Neural cell (in vitro differentiated cells): ENCODE measurements at regions not wholly inside any gene's neighbourhood (a gene's known extent, or its start where the extent isn't known, plus 50 kb on each side); places are given as distances from the start of the nearest gene placed in this dataset.

Source experiments
- EZH2 ChIP-seq: fragments of 200-600, 300-800 bp; shearing (Covaris generic), sonication (generic); IDR thresholded peaks from 2 replicates; pipeline ENCODE4 v1.6.1; 2014; ENCODE audit warnings: antibody characterized with exemption, low read length, borderline replicate concordance, mild to moderate bottlenecking; ENCODE audit not compliant: insufficient read depth, poor library complexity, severe bottlenecking
- SMC3 ChIP-seq: fragments of 450-650 bp; conservative IDR thresholded peaks from 2 replicates; pipeline ENCODE4 v1.6.1; 2014; ENCODE audit warnings: antibody characterized with exemption, mild to moderate bottlenecking, moderate library complexity; ENCODE audit not compliant: poor library complexity
- TF ChIP-seq, protein P1 (sequence below): fragments of 450-650 bp; IDR thresholded peaks from 2 replicates; pipeline ENCODE4 v1.5.1; 2014; ENCODE audit warnings: antibody characterized with exemption, mild to moderate bottlenecking, moderate library complexity; ENCODE audit not compliant: poor library complexity, severe bottlenecking

- TF ChIP-seq, protein P1, sequence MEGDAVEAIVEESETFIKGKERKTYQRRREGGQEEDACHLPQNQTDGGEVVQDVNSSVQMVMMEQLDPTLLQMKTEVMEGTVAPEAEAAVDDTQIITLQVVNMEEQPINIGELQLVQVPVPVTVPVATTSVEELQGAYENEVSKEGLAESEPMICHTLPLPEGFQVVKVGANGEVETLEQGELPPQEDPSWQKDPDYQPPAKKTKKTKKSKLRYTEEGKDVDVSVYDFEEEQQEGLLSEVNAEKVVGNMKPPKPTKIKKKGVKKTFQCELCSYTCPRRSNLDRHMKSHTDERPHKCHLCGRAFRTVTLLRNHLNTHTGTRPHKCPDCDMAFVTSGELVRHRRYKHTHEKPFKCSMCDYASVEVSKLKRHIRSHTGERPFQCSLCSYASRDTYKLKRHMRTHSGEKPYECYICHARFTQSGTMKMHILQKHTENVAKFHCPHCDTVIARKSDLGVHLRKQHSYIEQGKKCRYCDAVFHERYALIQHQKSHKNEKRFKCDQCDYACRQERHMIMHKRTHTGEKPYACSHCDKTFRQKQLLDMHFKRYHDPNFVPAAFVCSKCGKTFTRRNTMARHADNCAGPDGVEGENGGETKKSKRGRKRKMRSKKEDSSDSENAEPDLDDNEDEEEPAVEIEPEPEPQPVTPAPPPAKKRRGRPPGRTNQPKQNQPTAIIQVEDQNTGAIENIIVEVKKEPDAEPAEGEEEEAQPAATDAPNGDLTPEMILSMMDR: no peak
- TF ChIP-seq SMC3 (no peak), EZH2 (no peak)
These were observed 154.7 kb downstream of the NXNL2 start for GRCh38 chr9:88689509-88690298.
